Mammary epithelial cell (primary cell): ENCODE measurements at regions not wholly inside any gene's neighbourhood (a gene's known extent, or its start where the extent isn't known, plus 50 kb on each side); places are given as distances from the start of the nearest gene placed in this dataset.

Experiments
- EZH2 ChIP-seq: IDR thresholded peaks from 2 replicates; pipeline ENCODE4 v1.6.1; 2012; ENCODE audit warnings: low read length, inconsistent platforms, borderline replicate concordance
- TF ChIP-seq, protein P1 (sequence below), 2 donors: IDR thresholded peaks in 1 of 2; conservative IDR thresholded peaks in 1 of 2; 2 replicates each; pipeline ENCODE4 v1.5.1; 2011 to 2012; ENCODE audit warnings: inconsistent platforms in 2 of 2, low read length in 2 of 2, mild to moderate bottlenecking in 2 of 2, control low read depth in 1 of 2, low read depth in 1 of 2; ENCODE audit not compliant: insufficient read depth in 1 of 2; ENCODE audit errors: extremely low read depth in 1 of 2

DNA sequence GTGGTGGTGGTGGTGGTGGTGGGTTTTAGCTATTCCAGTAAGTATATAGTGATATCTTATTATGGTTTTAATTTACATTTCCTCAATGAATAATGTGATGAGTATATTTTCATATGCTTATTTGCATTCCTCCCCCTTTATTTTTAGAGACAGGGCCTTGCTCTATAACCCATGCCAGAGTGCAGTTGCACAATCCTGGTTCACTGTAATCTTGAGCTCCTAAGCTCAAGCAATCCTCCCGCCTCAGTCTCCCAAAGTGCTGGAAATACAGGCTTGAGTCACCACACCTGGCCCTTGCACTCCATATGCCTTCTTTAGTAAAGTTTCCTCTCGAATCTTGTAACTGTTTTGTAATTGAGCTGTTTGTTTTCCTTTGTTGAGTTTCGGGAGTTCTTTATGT lies 577.7 kb upstream of the AUTS2 start:
- no peak for TF ChIP-seq EZH2
- TF ChIP-seq, protein P1, sequence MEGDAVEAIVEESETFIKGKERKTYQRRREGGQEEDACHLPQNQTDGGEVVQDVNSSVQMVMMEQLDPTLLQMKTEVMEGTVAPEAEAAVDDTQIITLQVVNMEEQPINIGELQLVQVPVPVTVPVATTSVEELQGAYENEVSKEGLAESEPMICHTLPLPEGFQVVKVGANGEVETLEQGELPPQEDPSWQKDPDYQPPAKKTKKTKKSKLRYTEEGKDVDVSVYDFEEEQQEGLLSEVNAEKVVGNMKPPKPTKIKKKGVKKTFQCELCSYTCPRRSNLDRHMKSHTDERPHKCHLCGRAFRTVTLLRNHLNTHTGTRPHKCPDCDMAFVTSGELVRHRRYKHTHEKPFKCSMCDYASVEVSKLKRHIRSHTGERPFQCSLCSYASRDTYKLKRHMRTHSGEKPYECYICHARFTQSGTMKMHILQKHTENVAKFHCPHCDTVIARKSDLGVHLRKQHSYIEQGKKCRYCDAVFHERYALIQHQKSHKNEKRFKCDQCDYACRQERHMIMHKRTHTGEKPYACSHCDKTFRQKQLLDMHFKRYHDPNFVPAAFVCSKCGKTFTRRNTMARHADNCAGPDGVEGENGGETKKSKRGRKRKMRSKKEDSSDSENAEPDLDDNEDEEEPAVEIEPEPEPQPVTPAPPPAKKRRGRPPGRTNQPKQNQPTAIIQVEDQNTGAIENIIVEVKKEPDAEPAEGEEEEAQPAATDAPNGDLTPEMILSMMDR (conservative IDR thresholded peaks at IDR 0.05 in 1 of 2, IDR thresholded peaks at IDR 0.05 in 1 of 2; ENCODE audit: extremely low read depth in 1 of 2, insufficient read depth in 1 of 2, low read depth in 1 of 2, low read length in 2 of 2): no peak
